Trophoblast cell (in vitro differentiated cells and primary cell): ENCODE measurements at regions not wholly inside any gene's neighbourhood (a gene's known extent, or its start where the extent isn't known, plus 50 kb on each side); places are given as distances from the start of the nearest gene placed in this dataset.
A peak's percentile ranks its signal among the peaks of the same experiment; 100 is the strongest.
"Not testable (repeated sequence)": the region's sequence is repeated elsewhere in the genome, so short reads cannot be mapped to it uniquely, and the experiment has no call there.

Source experiments
- DNase-seq, 2 donors: peaks; one replicate each; pipeline ENCODE4 v3.0.0-alpha.2; 2016
- H2AFZ ChIP-seq: 2 replicates; pipeline ENCODE4 v1.6.1; 2013; ENCODE audit warnings: low read length, moderate library complexity, mild to moderate bottlenecking; ENCODE audit not compliant: insufficient read depth, poor library complexity
- H2AK5ac ChIP-seq: 2 replicates; pipeline ENCODE4 v1.6.1; 2013; ENCODE audit warnings: mild to moderate bottlenecking, low read length
- H2BK120ac ChIP-seq: 2 replicates; pipeline ENCODE4 v1.6.1; 2013; ENCODE audit warnings: low read length, mild to moderate bottlenecking, moderate library complexity; ENCODE audit not compliant: insufficient read depth, poor library complexity
- H2BK12ac ChIP-seq: 2 replicates; pipeline ENCODE4 v1.6.1; 2013; ENCODE audit warnings: mild to moderate bottlenecking, low read length, moderate library complexity
- H2BK5ac ChIP-seq: 2 replicates; pipeline ENCODE4 v1.6.1; 2013; ENCODE audit warnings: low read length, low read depth, moderate library complexity, mild to moderate bottlenecking; ENCODE audit not compliant: poor library complexity
- H3K14ac ChIP-seq: 2 replicates; pipeline ENCODE4 v1.6.1; 2013; ENCODE audit warnings: mild to moderate bottlenecking, low read length
- H3K18ac ChIP-seq: 2 replicates; pipeline ENCODE4 v1.6.1; 2013; ENCODE audit warnings: mild to moderate bottlenecking, low read length
- H3K23ac ChIP-seq: 2 replicates; pipeline ENCODE4 v1.6.1; 2013; ENCODE audit warnings: low read length
- H3K27ac ChIP-seq: 2 replicates; pipeline ENCODE4 v1.5.1; 2013; ENCODE audit warnings: low read depth, mild to moderate bottlenecking, inconsistent platforms, low read length, moderate library complexity
- H3K27me3 ChIP-seq: 2 replicates; pipeline ENCODE4 v1.6.1; 2013; ENCODE audit warnings: inconsistent platforms, mild to moderate bottlenecking, low read length, moderate library complexity; ENCODE audit not compliant: insufficient read depth
- H3K36me3 ChIP-seq, 2 experiments: 1 replicate in 1 of 2; 2 replicates in 1 of 2; pipeline ENCODE4 v1.6.1; 2013; ENCODE audit warnings: low read length in 2 of 2, mild to moderate bottlenecking in 2 of 2, moderate library complexity in 1 of 2; ENCODE audit not compliant: insufficient read depth in 2 of 2, control insufficient read depth in 1 of 2
- H3K4ac ChIP-seq: 2 replicates; pipeline ENCODE4 v1.6.1; 2013; ENCODE audit warnings: low read depth, mild to moderate bottlenecking, low read length, moderate library complexity
- H3K4me1 ChIP-seq, 2 experiments: 1 replicate in 1 of 2; 2 replicates in 1 of 2; pipeline ENCODE4 v1.6.1; 2013; ENCODE audit warnings: low read length in 2 of 2, mild to moderate bottlenecking in 2 of 2, moderate library complexity in 1 of 2; ENCODE audit not compliant: insufficient read depth in 2 of 2, control insufficient read depth in 1 of 2
- H3K4me2 ChIP-seq: 2 replicates; pipeline ENCODE4 v1.6.1; 2013; ENCODE audit warnings: inconsistent platforms, mild to moderate bottlenecking, low read length, moderate library complexity
- H3K4me3 ChIP-seq: 2 replicates; pipeline ENCODE4 v1.5.1; 2013; ENCODE audit warnings: mild to moderate bottlenecking, low read depth, low read length, inconsistent platforms
- H3K79me1 ChIP-seq: one replicate; pipeline ENCODE4 v1.6.1; 2013; ENCODE audit warnings: low read length
- H3K79me2 ChIP-seq: 2 replicates; pipeline ENCODE4 v1.6.1; 2013; ENCODE audit warnings: low read length, mild to moderate bottlenecking; ENCODE audit not compliant: control insufficient read depth, insufficient read depth, poor library complexity
- H3K9ac ChIP-seq: 2 replicates; pipeline ENCODE4 v1.6.1; 2013; ENCODE audit warnings: mild to moderate bottlenecking, low read length
- H3K9me3 ChIP-seq: 2 replicates; pipeline ENCODE4 v1.6.1; 2013; ENCODE audit warnings: low read depth, mild to moderate bottlenecking, control low read depth, inconsistent platforms, low read length; ENCODE audit not compliant: insufficient read depth
- H4K12ac ChIP-seq: 2 replicates; pipeline ENCODE4 v1.6.1; 2013; ENCODE audit warnings: low read depth, mild to moderate bottlenecking, low read length, moderate library complexity
- H4K8ac ChIP-seq: 2 replicates; pipeline ENCODE4 v1.6.1; 2013; ENCODE audit warnings: low read depth, mild to moderate bottlenecking, low read length, moderate library complexity
- H4K91ac ChIP-seq: one replicate; pipeline ENCODE4 v1.6.1; 2013; ENCODE audit warnings: low read depth, mild to moderate bottlenecking, low read length, moderate library complexity
- WGBS: extraction: QIAGEN DNeasy Blood & Tissue Kit; methylation state at CpG from one replicate; pipeline ENCODE4 v1.1.7; 2013; ENCODE audit warnings: missing lambda C conversion rate; ENCODE audit not compliant: insufficient read length, insufficient coverage; ENCODE audit errors: extremely low coverage; 5-methylcytosine and 5-hydroxymethylcytosine counted together

- H3K4me2 ChIP-seq: no peak overlapping the region
- no peaks in the 10 kb centered on the region for H3K27me3 ChIP-seq
- H3K9ac ChIP-seq: no peak overlapping the region
- H3K79me1 ChIP-seq: peaks cover 6% of the 10 kb centered on the region
- no peak overlapping the region for H2AK5ac ChIP-seq
- no peak overlapping the region for H2AFZ ChIP-seq
- no peak overlapping the region for H3K4me3 ChIP-seq
- DNase-seq: peak; percentile 45 to 78
- H3K23ac ChIP-seq: no peak overlapping the region
- no peak overlapping the region for H2BK12ac ChIP-seq
- no peak overlapping the region for H2BK120ac ChIP-seq
- H4K12ac ChIP-seq: no peak overlapping the region
- no peak overlapping the region for H4K8ac ChIP-seq
- no peaks in the 10 kb centered on the region for H3K79me2 ChIP-seq
- H2BK5ac ChIP-seq: no peak overlapping the region
- H3K18ac ChIP-seq: no peak overlapping the region
- no peaks in the 10 kb centered on the region for H3K9me3 ChIP-seq
- no peak overlapping the region for H3K14ac ChIP-seq
- WGBS: no CpG with 5 or more reads among the region's 1 CpG
- no peaks in the 10 kb centered on the region for H3K36me3 ChIP-seq
- H3K27ac ChIP-seq: no peak overlapping the region
- no peak overlapping the region for H3K4ac ChIP-seq
- H3K4me1 ChIP-seq: peaks cover 10% of the 10 kb centered on the region in 2 experiments
- no peak overlapping the region for H4K91ac ChIP-seq
Measured at GRCh38 chr2:219875036-219875435, 247.6 kb downstream of the SLC4A3 start.

- H3K9me3 ChIP-seq: not testable (repeated sequence)
Measured at GRCh38 chr2:219875986-219876385, 248.6 kb downstream of the SLC4A3 start.

GRCh38 chr2:219876931-219877330 is 249.5 kb downstream of the SLC4A3 start:
- Histone ChIP-seq H3K23ac (no peak overlapping the region), H3K4me3 (no peak overlapping the region), H3K36me3 (no peaks in the 10 kb centered on the region), H3K27me3 (no peaks in the 10 kb centered on the region), H3K79me1 (peaks cover 6% of the 10 kb centered on the region), H2BK5ac (peak overlapping the region; percentile 14), H3K4me2 (no peak overlapping the region), H3K18ac (no peak overlapping the region), H2BK12ac (no peak overlapping the region), H4K12ac (no peak overlapping the region), H3K4ac (no peak overlapping the region), H2AK5ac (no peak overlapping the region), H3K14ac (no peak overlapping the region), H3K27ac (no peak overlapping the region), H2AFZ (no peak overlapping the region), H3K4me1 (peaks cover 9 to 10% of the 10 kb centered on the region in 2 experiments), H3K79me2 (no peaks in the 10 kb centered on the region), H4K8ac (no peak overlapping the region), H4K91ac (no peak overlapping the region), H3K9ac (no peak overlapping the region), H2BK120ac (peak overlapping the region; percentile 72), H3K9me3 (no peaks in the 10 kb centered on the region)
- DNase-seq: peak; percentile 55 to 73
- WGBS: no CpG with 5 or more reads among the region's 4 CpGs

More at GRCh38 chr2:219875986-219876385, 248.6 kb downstream of the SLC4A3 start:
- H2BK120ac ChIP-seq, H2AK5ac ChIP-seq, H3K9ac ChIP-seq, H3K4ac ChIP-seq, H3K79me1 ChIP-seq, H3K27ac ChIP-seq, H3K4me2 ChIP-seq, H3K79me2 ChIP-seq, H4K91ac ChIP-seq, H2BK12ac ChIP-seq, H3K27me3 ChIP-seq, H3K14ac ChIP-seq, H2BK5ac ChIP-seq, H3K36me3 ChIP-seq, H4K12ac ChIP-seq, H3K18ac ChIP-seq, H2AFZ ChIP-seq, H3K4me3 ChIP-seq, H4K8ac ChIP-seq, H3K23ac ChIP-seq: not testable (repeated sequence)
- peaks cover 10% of the 10 kb centered on the region in 2 experiments for H3K4me1 ChIP-seq
- WGBS: no CpG with 5 or more reads among the region's 3 CpGs
- peak; percentile 79 to 85 for DNase-seq

GRCh38 chr2:219877728-219878127 is 250.3 kb downstream of the SLC4A3 start:
- no peak for DNase-seq

More at GRCh38 chr2:219877728-219878127, 250.3 kb downstream of the SLC4A3 start:
- Histone ChIP-seq H4K12ac (no peak overlapping the region), H4K8ac (no peak overlapping the region), H2AK5ac (no peak overlapping the region), H3K4me1 (peaks cover 3 to 4% of the 10 kb centered on the region in 2 experiments), H3K36me3 (no peaks in the 10 kb centered on the region), H2BK12ac (no peak overlapping the region), H3K18ac (no peak overlapping the region), H2BK5ac (no peak overlapping the region), H3K79me1 (peaks cover 6% of the 10 kb centered on the region), H3K14ac (no peak overlapping the region), H3K79me2 (no peaks in the 10 kb centered on the region), H2AFZ (no peak overlapping the region), H3K9me3 (no peaks in the 10 kb centered on the region), H3K4me3 (no peak overlapping the region), H3K9ac (no peak overlapping the region), H3K4me2 (no peak overlapping the region), H3K23ac (no peak overlapping the region), H4K91ac (no peak overlapping the region), H3K4ac (no peak overlapping the region), H3K27ac (no peak overlapping the region), H3K27me3 (no peaks in the 10 kb centered on the region), H2BK120ac (no peak overlapping the region)
- no CpG with 5 or more reads among the region's 5 CpGs for WGBS
